ENCODE measurements at regions not wholly inside any gene's neighbourhood (a gene's known extent, or its start where the extent isn't known, plus 50 kb on each side); places are given as distances from the start of the nearest gene placed in this dataset.
A peak's percentile ranks its signal among the peaks of the same experiment; 100 is the strongest.

GRCh38 chr7:131094685-131095084, 233.0 kb upstream of the MKLN1 start:
- no peak for DNase-seq

- no peak for DNase-seq
These were observed 232.3 kb upstream of the MKLN1 start for GRCh38 chr7:131095346-131095745.

DNA sequence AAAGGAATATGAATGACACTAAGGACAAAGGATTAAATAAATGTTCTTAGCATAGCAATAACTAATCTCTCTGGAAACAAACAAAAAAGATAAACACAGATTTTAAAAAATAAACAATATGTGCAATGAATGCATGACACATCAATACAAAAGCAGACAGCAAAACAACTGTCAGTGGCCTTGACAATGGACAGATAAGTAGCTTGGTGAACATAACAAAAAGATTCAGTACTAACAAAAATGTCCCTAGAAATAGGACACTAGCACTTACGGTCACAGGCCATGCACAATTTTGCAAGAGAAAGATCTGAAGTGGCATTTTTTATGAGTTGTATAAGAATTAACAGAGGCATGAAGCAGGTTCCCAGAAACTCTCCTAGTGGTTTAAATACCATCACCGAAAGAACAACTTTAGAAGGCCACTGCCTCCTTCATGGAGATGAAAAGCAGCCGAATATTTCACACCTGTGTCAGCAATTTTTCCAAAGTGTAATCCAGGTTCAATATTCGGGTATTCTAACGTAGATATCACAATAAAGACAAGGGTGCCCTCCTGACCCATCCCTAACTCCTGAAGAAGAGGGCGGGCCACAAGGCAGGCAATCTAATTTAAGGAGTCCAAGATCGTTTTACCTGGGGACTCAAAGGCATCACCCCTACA, 231.3 kb upstream of the MKLN1 start:
- no peak for DNase-seq

GRCh38 chr7:131097662-131098376, 229.9 kb upstream of the MKLN1 start:
- no peak for DNase-seq

DNA sequence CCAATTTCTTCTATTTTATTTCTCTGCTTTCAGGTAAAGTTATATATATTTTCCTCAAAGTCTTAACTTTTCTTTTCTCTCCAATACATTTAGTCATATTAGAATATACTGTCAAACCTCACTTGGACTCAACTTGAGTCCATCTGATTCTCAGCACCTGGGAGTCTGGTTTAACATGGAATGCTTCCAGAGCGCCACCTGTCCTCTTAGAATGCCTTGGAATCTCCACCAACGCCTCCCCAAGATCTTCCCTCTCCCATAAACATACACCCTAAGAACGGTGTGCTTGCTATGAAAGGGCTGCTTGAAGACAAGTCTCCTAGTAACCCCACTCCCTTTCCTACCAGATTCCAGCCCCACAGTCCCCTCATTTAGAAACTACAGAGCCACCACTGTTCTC, 229.1 kb upstream of the MKLN1 start:
- no peak for DNase-seq

GRCh38 chr7:131100357-131101054, 227.2 kb upstream of the MKLN1 start:
- DNase-seq = no peak

DNA sequence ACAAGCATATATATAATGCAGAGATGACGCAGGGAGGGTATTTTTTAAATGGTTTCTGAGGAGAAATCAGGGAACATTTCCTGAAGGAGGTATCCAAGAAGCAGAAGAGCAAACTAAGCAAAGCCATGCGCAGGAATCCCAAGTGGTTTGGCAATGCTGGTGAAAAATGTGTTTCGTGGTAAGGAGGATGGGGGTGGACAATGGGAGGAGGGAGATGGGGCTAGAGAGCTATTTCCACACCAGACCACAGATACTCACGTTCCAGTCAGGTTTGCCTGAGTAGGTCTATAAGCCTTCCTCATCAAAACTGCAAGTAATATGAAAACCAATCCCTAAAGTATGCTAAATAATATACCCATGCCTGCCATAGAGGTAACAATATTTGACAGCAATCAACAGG, 223.7 kb upstream of the MKLN1 start:
- DNase-seq = no peak

GRCh38 chr7:131104596-131105293, 222.9 kb upstream of the MKLN1 start:
- no peak for DNase-seq

GRCh38 chr7:131105294-131105798, 222.3 kb upstream of the MKLN1 start:
- DNase-seq = peak; percentile 56

GRCh38 chr7:131105799-131106680, 221.6 kb upstream of the MKLN1 start:
- DNase-seq = peak; percentile 82

GRCh38 chr7:131106681-131107336, 220.9 kb upstream of the MKLN1 start:
- DNase-seq = no peak

- DNase-seq = peak; percentile 84
These were observed 220.1 kb upstream of the MKLN1 start for GRCh38 chr7:131107337-131108211.

DNA sequence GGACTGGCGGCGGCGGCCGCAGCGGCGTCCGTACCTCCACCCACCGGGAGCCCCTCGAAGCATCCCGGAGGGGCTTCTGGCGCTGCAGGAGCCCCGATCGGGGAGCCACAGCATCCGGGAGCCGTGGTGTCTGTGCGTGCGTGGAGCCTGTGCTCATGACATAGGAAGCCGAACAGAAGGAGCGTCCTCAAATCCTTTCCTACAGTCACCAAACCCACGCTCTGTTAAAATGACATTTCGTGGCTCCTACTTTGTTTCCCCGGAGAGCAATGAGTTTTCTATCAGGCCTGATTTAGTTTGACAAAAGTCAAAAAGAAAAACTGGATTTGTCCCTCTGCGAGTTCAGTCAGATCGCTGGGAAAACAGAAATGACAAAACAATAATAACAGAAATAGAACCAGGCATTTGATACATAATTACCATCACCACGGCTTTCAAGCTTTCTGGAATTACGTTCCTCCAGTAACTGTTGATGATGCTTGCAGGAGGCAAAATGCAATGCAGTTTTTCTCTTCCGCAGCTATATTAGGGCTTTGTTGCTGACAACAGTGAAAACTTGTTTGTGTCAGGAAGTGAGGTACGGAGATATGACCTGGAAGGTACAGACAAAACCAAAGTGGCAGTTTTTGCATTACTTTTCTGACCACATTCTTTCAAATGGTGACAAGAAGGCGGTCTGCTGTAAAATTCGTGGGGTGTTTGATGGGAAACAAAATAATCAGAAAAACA, 219.3 kb upstream of the MKLN1 start:
- no peak for DNase-seq

- DNase-seq = no peak
These were observed 218.5 kb upstream of the MKLN1 start for GRCh38 chr7:131109011-131109758.

GRCh38 chr7:131109759-131110296, 217.8 kb upstream of the MKLN1 start:
- DNase-seq = peak; percentile 84

DNA sequence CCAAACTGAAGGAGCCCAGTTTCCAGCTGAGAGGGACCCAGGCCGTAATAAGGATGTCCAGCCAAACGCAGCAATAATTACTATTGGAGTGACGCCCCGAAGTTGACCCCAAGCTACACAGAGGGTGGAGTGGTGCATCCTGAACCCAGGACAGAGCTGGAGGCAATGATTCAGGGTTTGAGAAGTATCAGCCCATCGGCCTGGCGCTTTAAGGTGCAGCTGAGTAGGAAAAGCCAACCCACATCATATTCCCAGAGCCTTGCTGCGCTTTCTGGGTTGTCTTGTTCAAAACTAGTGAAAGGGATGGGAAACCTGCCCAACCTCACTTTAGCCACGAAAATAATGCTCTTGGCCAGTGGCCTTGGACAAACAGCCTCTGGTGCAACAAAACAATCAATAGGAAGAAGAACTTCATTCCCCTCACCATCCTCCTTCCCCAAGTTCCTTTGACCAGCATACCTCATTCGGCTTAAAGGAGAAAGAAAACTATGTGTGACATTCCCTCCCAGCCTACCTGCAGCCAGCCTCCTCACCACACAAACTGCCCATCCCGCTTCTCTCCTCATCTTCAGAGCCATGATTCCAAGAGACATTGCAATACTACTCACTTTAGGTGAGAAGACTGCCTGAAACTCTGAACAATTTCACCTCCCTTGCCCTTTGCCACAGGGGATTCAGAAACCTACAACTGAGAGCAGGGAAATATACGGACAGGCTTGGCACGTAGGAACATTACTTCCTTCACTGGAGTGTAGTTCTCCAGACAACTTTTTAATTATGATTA, 217.2 kb upstream of the MKLN1 start:
- peak; percentile 24 for DNase-seq

GRCh38 chr7:131111081-131111576, 216.5 kb upstream of the MKLN1 start:
- DNase-seq = peak; percentile 27

GRCh38 chr7:131111792-131112191, 215.9 kb upstream of the MKLN1 start:
- no peak for DNase-seq

All from retina (tissue), 1 donor.